HL-60/S4 treated with phorbol 12-myristate 13-acetate at 8.2 ng/mL for 4 days and 3 days (cell line): ENCODE measurements at regions not wholly inside any gene's neighbourhood (a gene's known extent, or its start where the extent isn't known, plus 50 kb on each side); places are given as distances from the start of the nearest gene placed in this dataset.

Source experiments
- in situ Hi-C: fragments of 300-500 bp; cut with MboI; formaldehyde crosslinking; loops from 2 replicates; pipeline ENCODE4 v1.15.0; 2022; ENCODE audit warnings: low sequenced_read_pairs

GRCh38 chr9:2992427-2992826 lies 148.5 kb upstream of the PUM3 start:
- in situ Hi-C loops, result no loop called here

DNA sequence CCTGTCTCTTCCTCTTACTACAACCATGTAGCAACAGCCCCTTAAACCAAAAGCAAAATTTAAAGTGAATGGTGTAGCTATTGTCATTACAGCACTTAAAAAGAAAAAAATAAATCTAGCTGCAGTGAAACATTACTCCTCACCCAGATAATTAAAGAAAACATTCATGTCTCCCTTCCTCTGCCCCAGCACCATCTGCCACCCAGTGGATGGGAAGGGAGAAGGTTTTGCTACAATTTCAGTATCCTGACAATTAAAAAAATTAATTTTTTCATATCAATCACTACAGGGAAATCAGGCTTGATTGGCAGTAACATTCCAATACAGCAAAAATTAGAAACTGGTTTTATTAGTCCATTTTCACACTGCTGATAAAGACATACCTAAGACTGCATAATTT lies 147.4 kb upstream of the PUM3 start:
- in situ Hi-C loops, result no loop called here

DNA sequence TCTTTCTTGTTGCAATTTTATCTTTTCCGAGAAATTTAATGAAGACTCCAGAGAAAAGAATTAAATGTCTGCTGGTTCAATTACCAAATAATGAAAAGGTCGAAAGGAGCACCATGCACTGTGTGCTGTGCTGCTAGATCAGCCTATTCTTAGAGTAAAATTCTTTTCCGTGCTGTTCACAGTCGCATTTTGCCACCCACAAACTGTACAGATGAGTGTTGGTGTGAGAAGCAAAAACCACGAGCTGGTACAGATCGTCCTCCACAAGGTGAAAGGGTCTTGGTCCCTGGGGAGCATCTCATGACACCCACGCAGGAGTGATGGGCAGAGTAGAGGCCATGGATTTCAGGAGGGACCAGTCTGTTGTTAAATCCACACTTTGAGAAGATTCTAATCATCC lies 143.8 kb upstream of the PUM3 start:
- in situ Hi-C loops, result no loop called here

DNA sequence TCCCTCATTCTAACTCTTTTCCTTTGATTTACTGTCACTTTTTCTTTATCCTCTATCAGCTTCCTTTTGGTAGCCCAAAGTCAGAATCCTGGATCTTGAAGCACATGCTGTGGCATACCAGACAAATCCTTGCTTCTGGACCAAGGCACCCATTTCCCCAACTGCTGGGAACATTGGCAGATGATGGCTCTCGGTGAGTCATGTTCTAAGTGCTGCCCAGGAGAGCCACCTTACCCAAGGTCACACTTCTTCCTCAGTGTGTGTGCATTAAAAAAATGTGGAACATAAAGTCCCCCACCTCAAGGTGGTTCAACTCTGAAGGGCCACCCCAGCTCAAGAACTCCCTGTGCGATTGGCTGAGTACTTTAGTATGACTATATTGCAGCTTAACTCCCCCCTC lies 141.4 kb upstream of the PUM3 start:
- in situ Hi-C loops, result no loop called here

GRCh38 chr9:2984491-2984890 lies 140.6 kb upstream of the PUM3 start:
- in situ Hi-C loops, result no loop called here

DNA sequence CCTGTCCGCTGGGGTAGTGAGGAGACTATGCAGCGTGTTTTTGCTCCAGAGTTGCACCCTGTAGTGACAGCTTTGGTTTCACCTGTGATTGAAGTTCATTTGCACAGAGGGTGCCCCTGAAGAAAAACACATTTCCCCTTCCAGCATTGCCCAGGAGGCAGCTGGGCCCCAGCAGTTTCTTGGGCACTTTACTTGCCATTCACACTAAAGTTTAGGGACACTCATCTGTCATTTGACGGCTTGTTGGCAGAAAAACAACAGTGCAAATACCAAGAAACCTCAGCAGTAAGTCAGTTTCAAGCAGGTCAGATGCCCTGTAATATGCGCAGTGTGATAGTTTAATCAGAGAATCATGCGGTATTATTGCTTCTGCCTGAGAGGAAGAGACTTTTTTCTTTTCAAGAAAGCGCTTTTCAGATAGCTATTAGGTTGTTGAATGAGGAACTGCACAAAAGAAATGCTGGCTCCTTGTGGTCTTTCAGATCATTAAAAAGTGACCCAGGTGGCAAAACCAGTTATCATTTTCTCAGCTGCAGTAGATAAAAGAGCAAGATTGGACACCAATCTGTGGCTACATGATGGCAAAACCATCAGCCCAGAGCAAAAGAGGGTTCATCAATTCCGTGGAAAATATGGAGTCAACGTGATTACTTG lies 136.2 kb upstream of the PUM3 start:
- in situ Hi-C loops, result no loop called here

DNA sequence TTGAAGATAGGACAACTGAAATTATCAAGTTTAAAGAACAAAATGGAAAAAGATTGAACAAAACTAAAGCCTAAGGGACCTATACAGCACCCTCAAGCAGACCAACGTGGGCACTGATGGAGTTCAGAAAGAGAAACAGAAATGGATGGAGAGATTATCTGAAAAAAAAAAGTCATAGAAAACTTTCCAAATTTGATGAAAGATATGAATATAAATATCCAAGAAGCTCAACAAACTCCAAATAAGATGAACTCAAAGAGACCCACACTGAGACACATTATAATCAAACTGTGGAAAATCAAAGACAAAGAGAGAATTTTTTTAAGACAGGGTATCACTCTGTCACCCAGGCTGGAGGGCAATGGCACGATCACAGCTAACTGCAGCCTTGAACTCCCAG lies 128.6 kb upstream of the PUM3 start:
- in situ Hi-C loops, result no loop called here

- in situ Hi-C loops, result no loop called here
Observed at GRCh38 chr9:2970864-2971263, 127.0 kb upstream of the PUM3 start.

DNA sequence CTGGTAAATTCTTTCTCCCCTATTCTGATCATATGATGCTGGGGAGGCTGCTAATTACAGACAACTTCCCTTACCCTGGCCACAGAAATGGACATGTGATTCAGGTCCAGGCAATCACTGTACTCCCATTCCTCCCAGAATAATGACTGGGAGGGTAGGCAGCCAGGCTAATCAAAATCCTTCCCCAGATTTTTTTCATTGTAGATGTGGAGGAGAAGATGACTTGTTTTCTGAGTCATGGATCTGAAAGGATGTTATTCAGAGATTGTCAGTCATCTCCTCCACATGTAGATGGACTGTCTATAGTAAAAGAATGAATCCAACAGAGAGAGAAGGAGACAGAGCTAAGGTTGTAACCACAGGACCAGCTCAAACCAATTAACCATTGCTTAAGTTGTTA lies 123.9 kb upstream of the PUM3 start:
- in situ Hi-C loops, result no loop called here

DNA sequence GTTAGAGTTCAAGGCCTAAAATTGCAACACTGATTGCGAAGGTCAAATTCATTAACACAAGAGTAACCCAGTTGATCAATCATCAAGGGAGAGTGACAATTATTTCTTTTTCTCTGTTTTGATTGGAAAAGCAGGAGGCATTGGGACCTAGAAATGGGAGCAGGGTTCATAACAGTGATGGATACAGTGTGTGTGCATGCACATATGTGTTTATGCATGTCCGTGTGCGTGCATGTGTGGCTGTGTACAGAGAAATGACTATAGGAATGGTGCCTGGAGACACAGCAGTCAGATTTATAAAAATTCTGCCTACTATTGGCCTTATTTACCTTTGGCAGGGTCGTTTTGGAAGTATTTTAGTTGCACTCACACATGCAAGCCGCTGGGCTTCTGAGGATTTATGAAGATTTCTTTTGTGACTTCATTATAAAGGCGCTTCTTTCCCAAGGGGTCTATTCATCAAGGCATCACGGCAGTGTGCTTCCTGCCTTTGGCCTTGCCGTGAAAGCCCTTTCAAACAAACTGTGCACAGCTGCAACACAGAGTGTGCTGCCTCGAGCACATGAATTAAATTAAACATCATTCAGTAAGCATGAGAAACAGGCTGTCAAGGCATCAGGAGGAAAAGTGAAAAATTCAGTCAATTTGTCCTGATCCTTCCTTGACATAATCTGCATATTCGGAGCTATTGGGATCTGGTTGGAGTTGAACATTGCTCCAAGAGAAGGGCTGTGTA lies 122.8 kb upstream of the PUM3 start:
- in situ Hi-C loops, result no loop called here

DNA sequence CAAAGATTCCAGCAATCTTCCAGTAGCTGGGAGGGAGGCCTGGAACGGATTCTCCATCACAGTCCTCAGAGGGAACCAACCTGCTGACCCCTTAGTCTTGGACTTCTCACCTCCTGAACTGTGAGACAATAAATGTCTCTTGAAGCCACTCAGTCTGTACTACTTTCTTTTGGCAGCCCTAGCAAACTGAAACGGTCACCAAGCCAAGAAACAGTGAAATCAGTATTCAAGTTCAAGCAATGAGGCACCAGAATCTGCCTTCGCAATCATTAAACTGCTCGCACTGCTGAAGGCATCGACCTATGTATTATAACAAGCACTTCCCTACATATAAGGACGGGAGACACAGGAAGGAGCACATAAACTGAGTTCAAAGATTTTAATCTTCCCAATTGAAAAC lies 120.6 kb upstream of the PUM3 start:
- in situ Hi-C loops, result no loop called here

DNA sequence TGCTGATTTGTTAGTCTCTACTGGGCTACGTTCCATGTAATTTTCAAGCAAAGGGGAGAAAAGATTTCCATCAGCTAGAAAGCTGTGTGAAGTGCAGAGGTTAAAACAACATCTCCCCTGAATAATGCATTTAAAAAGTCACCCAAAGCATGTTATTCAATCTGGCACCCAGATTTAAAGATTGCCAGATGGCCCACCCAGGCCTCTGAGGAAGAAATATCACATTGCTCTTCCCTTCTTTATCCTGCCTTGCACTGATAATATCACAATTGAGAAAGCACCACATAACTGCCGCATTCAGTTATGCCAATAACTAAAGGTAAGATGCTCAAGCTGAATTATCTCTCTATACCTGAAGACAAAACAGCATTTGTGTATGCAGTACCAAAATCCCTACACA lies 119.4 kb upstream of the PUM3 start:
- in situ Hi-C loops, result no loop called here

GRCh38 chr9:2962471-2963172 lies 118.7 kb upstream of the PUM3 start:
- in situ Hi-C loops, result no loop called here

DNA sequence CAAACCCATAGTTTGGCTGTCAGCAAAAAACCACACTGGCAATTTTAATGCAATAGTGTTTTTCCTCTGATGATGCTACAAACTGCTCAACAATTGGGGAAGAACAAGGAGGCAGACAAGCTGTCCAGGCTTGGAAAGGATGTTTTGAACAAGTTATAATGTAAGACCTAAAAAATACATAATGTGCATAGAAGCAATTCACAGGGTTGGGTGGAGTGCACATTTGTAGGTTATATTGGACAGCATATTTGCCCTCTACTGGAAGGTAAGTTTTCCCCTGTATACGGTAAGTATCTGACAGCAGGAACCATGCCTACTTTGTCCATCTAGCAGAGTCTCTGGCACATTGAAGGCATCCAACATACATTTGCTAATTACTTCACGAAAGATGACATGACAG lies 114.3 kb upstream of the PUM3 start:
- in situ Hi-C loops, result no loop called here

GRCh38 chr9:2957656-2958200 lies 113.8 kb upstream of the PUM3 start:
- in situ Hi-C loops, result no loop called here

DNA sequence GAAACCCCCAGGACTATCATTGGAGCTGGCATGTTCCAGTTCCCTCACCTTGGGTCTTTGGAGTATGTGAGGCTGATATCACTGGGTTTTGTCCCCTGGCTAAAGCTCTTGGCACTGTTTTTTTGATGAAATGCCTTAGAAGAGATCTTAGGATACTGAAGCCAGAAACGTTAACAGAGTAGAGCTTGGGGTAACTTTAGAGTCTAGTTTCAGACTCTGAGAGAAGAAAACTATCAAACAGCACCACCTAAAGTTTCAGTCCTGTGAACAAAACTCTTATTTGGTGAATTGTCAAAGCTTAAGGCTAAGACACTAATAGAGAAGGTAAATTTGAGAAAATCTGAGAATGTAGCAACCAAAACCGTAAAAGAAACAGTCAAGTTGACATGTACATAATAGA lies 111.7 kb upstream of the PUM3 start:
- in situ Hi-C loops, result no loop called here

- in situ Hi-C loops, result loop anchor here (25.0 kb wide), 1 partner anchor 98 kb away; no protein-coding TSS in a partner anchor
Observed at GRCh38 chr9:2939368-2939767, 95.5 kb upstream of the PUM3 start.

- in situ Hi-C loops, result loop anchor here (25.0 kb wide), 1 partner anchor 101 kb away; no protein-coding TSS in a partner anchor
Observed at GRCh38 chr9:2936221-2936620, 92.3 kb upstream of the PUM3 start.

DNA sequence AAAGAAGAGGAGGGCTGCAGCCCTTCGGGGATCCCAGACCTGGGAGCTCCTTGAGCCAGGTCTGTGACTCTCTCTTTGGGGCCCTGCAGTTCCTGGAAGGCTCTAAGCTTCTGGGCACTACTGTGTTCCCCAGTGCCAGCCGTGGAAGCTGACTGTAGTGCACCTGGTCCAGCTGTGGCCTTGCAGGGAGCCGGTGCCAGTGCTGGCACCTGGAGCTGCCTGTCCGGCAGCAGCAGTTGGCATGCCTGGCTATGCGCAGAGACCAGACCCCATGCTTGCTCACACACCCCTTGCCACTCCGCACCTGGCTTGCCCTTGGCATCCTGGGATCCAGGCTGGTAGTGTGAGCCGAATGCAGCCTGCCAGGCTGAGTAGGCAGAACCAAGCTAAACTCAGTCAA lies 91.0 kb upstream of the PUM3 start:
- in situ Hi-C loops, result loop anchor here (25.0 kb wide), 1 partner anchor 102 kb away; no protein-coding TSS in a partner anchor

- in situ Hi-C loops, result loop anchor here (25.0 kb wide), 1 partner anchor 103 kb away; no protein-coding TSS in a partner anchor
Observed at GRCh38 chr9:2934241-2934650, 90.4 kb upstream of the PUM3 start.
